HG03060 (cell line): ENCODE measurements at regions not wholly inside any gene's neighbourhood (a gene's known extent, or its start where the extent isn't known, plus 50 kb on each side); places are given as distances from the start of the nearest gene placed in this dataset.
"Not testable (repeated sequence)": the region's sequence is repeated elsewhere in the genome, so short reads cannot be mapped to it uniquely, and the experiment has no call there.

ENCODE experiments used
- ATAC-seq: cut with Tn5 transposase; IDR thresholded peaks from one replicate; pipeline ENCODE4 v1.9.1; 2021; ENCODE audit warnings: low read depth, moderate number of reproducible peaks; ENCODE audit not compliant: unreplicated experiment

DNA sequence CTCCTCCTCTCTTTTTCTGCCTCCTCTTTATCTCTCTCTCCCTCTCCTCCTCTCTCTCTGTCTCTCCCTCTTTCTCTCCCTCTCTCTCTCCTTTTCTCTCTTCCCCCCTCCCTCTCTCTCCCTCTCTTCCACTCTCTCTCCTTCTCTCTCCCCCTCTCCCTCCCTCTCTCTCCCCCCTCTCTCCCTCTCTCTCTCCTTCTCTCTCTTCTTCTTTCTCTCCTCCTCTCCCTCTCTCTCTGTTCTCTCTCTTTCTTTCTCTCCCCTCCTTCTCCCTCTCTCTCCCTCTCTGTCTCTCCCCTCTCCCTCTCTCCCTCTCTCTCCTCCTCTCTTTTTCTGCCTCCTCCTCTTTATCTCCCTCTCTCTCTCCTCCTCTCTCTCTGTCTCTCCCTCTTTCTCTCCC, 197.4 kb downstream of the UQCRFS1 start:
- ATAC-seq = no peak

GRCh38 chr19:29014857-29015436, 198.0 kb downstream of the UQCRFS1 start:
- no peak for ATAC-seq

GRCh38 chr19:29013988-29014387, 199.0 kb downstream of the UQCRFS1 start:
- ATAC-seq = no peak

DNA sequence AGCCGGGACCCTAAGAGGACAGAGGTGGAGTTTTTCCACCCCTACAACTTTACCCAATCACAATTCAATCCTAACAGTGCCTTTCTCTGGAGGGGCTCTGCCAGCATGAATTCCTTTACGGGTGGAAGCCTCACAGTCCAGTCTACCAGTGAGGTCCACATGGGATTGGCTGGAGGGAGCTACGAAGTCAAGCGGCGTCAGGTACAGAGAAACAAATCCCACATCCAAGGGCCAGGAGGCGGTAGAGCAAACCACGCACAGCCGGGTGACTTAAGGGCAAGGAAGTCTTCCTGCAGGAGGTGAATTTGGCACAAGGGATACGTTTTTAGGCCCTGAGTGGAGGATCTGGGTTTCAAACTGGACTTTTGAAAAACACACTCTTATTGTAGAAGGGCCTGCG, 199.6 kb downstream of the UQCRFS1 start:
- ATAC-seq = no peak

DNA sequence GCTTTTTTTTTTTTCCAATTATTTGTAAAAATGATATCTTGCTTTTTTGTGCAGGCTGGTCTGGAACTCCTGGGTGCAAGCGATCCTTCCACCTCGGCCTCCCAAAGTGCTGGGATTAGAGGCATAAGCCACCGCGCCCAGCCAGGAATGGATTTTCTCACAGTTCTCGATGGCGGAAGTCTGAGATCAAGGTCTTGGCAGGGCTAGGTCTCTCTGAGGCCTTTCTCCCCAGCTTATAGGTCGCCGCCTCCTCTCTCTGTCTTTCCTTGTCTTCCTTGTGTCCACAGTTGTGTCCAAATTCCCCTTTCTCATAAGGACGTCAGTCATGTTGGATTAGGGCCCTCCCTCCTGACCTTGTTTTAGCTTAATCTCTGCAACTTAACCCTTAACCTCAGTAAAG, 200.5 kb downstream of the UQCRFS1 start:
- no peak for ATAC-seq

DNA sequence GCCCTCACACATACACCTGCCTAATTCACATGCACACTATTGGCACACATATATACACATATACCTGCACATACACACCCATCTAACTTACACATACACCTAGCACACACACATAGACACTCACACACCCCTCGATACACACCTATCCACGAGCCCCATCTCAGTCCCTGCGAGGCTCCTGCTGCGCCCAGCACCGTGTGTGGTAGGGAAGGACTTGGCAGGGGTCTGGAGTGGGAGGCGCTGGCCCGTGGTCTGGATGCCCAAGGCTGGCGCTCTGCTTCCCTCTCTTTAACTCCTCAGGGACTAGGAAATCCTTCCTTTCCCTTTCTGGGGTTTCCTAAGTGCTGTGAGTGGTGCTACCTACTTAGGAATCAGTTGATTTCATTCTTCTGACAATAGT, 202.7 kb downstream of the UQCRFS1 start:
- no peak for ATAC-seq

GRCh38 chr19:29006057-29006735, 206.8 kb downstream of the UQCRFS1 start:
- ATAC-seq = no peak

GRCh38 chr19:29004796-29005195, 208.2 kb downstream of the UQCRFS1 start:
- no peak for ATAC-seq

- ATAC-seq = no peak
Measured at GRCh38 chr19:29003641-29004409, 209.1 kb downstream of the UQCRFS1 start.

- ATAC-seq = no peak
Measured at GRCh38 chr19:29002336-29002735, 210.6 kb downstream of the UQCRFS1 start.

DNA sequence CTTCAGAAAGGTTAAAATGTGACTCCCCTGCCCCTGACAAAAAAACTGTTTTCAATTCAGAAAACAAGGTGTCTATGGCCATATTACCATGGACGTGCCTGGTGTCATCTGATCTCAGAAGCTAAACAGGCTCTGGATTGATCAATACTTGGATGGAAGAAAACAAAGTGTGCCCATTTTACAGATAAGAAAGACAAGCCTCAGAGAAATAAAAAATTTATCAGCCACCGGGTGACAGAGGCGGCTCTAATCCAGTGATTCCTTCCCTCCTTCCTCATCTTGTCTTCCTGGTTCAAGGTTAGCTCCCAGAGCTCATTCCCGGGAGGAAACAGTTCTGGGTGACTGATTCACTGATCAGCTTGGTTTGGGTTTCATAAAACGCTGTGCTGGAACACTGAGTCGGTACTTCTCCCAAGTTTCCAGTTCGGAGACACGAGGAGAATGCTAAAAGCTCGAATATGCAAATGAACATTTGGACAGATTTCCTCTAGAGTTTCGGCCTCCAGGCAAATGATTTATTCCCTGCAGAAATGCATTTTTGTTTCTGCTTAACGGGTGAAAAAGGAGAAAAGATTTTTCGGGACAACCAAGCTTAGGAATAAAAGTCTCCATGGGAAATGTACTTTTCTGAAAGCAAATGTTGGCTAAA, 211.2 kb downstream of the UQCRFS1 start:
- ATAC-seq = no peak

DNA sequence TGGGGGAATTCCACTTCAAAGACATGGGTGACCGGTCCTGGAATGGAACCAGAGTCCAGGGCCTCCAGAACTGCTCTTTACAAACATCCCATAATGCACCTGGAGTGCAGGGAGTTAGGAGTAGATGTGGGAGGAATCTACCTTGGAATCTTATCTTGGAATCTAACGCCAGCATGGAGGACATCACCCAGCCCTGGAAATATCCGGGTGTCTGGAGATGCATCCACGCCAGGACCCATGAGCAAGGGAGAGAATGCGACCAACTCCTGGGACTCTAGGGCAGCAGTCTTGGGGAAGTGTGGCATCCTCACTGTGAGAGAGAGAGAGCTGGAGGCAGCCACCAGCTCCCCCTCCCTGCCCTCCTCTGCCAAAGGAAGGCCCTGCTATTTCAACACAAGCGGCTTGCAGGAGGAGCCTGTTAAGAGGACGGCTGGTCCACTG, 211.8 kb downstream of the UQCRFS1 start:
- no peak for ATAC-seq

GRCh38 chr19:28999724-29000433, 213.1 kb downstream of the UQCRFS1 start:
- ATAC-seq = no peak

- ATAC-seq = no peak
Measured at GRCh38 chr19:28998974-28999373, 214.0 kb downstream of the UQCRFS1 start.

DNA sequence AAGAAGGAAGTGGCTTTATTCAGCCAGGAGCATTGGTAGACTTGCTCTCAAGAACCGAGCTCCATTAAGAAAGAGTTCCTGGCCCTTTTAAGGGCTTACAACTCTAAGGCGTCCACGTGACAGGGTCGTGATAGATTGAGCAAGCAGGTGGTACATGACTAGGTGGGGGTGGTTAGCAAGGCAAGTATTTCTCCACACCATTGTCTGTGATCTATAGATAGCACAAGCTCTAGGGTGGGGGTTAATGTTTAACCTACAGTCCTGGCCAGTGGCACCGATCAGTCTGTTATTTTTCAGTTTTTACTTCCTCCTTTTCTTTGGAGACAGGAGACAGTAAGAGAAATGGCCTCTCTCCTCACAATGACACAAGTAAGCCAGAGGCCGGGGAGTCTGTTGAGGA, 215.1 kb downstream of the UQCRFS1 start:
- not testable (repeated sequence) for ATAC-seq

GRCh38 chr19:28990522-28990921, 222.4 kb downstream of the UQCRFS1 start:
- ATAC-seq = no peak

DNA sequence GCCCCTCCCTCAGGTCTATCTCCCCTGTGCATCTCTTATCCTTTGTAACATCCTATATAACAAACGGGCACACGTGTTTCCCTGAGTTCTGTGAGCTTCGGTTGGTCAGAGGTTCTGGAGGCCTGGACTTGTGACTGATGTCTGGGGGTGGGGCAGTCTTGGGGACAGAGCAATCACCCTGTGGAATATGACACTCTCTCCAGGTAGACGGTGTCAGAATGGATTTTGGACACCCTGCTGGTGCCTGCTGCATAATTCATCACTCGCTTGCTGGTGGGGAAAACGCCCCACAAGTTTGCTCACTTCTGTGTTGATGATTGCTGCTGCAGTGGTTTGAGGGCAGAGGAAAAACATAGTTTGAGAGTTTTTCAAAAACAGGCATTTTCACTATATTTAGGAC, 223.2 kb downstream of the UQCRFS1 start:
- ATAC-seq = no peak

- ATAC-seq = no peak
Measured at GRCh38 chr19:28988066-28988465, 224.9 kb downstream of the UQCRFS1 start.

DNA sequence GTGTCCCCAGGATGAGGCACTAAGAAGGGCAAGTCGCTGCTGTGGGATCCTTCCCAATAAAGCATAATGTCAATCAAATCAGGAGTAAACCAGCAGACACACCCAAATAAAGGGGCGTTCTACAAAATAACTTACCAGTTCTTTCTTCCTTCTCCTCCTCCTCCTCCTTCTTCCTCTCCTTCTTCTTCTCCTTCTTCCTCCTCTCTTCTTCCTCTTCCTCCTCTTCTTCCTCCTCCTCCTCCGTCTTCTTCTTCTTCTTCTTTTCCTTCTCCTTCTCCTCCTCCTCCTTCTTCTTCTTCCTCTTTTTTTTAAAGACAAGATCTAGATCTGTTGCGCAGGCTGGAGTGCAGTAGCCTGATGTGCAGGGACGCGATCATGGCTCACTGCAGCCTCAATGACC, 225.8 kb downstream of the UQCRFS1 start:
- ATAC-seq = no peak

DNA sequence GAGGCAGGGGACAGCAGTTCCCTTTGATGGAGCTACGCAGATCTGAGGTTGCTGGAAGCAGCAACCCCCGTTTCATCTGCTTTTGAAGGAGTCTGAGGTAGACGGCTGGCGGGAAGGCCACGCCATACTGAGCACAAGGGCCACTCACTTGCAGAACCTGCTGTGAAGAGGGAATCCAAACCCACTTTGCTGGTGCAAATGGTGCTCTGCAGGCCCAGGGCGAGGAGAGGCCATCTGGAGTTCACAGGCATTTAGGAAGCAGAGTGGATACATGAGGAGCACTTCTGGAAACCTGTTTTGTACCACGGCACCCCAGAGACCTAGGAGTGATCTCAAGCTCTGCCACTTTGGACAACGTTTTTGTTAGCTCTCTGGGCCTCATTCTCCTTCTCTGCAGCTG, 227.8 kb downstream of the UQCRFS1 start:
- no peak for ATAC-seq

- no peak for ATAC-seq
Measured at GRCh38 chr19:28984315-28984714, 228.6 kb downstream of the UQCRFS1 start.
